ENCODE measurements at regions not wholly inside any gene's neighbourhood (a gene's known extent, or its start where the extent isn't known, plus 50 kb on each side); places are given as distances from the start of the nearest gene placed in this dataset.
"Not testable (repeated sequence)": the region's sequence is repeated elsewhere in the genome, so short reads cannot be mapped to it uniquely, and the experiment has no call there.

DNA sequence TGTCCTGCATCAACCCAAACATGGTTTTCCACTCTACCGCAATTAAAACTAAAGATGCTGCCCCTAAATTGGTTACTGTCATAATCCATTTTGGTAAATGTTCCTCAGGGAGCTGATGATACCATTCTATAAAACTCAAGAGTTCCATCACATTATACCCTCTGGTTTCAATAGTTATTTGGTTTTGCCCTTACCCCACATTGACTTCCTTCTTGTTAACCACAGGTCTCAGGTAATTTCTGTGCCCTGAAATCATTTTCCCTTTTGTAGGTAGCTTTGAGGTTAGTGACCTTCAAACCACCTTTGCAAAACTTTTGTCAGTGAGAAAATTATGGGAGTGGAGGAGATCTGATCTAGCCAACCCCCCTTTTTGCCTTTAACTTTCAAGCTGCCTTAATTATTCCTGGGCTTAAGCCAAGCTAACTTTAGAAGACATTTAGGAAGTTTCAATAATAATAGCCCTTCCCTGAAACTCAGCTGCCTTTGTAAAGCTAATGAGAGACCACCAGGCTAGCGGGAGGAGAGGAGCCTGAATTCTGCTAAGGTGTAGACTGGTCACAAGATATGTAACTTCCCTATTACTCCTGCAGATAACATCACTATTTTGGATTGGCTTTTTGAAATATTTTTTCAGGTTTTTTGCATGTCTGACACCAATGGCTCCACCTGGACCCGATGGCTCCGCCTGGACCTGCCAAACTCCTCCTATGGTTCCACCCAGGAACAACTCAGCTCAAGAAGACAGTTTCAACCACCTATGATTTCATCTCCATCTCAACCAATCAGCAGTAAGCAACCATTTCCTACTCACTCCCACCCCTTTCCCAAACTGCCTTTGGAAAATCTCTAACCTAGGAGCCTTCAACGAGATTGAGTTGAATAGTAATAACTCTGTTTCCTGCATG is 224.9 kb downstream of the HS3ST3B1 start:
- 70% methylated on average over 5 of the region's 5 CpGs for WGBS, 2 donors
- TF ChIP-seq, protein P1, sequence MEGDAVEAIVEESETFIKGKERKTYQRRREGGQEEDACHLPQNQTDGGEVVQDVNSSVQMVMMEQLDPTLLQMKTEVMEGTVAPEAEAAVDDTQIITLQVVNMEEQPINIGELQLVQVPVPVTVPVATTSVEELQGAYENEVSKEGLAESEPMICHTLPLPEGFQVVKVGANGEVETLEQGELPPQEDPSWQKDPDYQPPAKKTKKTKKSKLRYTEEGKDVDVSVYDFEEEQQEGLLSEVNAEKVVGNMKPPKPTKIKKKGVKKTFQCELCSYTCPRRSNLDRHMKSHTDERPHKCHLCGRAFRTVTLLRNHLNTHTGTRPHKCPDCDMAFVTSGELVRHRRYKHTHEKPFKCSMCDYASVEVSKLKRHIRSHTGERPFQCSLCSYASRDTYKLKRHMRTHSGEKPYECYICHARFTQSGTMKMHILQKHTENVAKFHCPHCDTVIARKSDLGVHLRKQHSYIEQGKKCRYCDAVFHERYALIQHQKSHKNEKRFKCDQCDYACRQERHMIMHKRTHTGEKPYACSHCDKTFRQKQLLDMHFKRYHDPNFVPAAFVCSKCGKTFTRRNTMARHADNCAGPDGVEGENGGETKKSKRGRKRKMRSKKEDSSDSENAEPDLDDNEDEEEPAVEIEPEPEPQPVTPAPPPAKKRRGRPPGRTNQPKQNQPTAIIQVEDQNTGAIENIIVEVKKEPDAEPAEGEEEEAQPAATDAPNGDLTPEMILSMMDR (IDR thresholded peaks at IDR 0.05), result no peak
- no peaks in the 10 kb centered on the region for H3K4me1 ChIP-seq
- intact Hi-C loops (cut with DNase I), result no loop called here
- FAIRE-seq (no peak), DNase-seq (no peak), ATAC-seq (no peak)
- H3K36me3 ChIP-seq, result no peaks in the 10 kb centered on the region
- no peak overlapping the region for H3K27ac ChIP-seq
- H3K27me3 ChIP-seq, result no peaks in the 10 kb centered on the region
- H3K9me3 ChIP-seq, result no peaks in the 10 kb centered on the region
- H3K4me3 ChIP-seq, result no peak overlapping the region

DNA sequence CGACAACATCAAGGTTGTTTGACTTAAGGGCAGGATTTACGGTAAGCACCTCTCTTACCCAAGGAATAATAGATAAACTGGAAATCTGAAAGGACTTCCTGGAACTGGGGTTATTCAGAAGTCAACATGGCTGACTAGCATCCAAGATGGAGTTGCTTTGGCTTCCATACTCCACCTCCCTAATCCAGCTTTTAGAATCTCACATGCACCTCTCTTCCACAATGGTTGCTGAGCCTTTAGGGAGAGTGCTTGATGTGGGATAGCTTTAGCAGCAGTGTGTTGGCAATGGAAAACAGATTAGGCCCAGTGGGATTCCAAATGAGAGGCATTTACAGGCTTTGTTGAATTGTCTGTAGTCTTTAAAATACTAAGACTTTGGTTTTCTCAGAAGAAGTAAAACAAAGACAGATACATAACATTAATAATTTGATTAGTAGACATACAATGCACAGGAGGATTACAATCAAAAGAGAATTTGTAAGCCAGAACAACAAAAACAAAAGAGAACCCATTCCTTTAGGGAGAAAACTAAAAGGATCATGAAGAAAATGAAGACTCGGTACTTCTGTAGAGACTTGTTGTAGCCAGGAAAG is 222.0 kb downstream of the HS3ST3B1 start:
- Histone ChIP-seq H3K4me1 (no peaks in the 10 kb centered on the region), H3K4me3 (no peak overlapping the region), H3K36me3 (no peaks in the 10 kb centered on the region), H3K9me3 (no peaks in the 10 kb centered on the region), H3K27ac (no peak overlapping the region), H3K27me3 (no peaks in the 10 kb centered on the region)
- no peak for DNase-seq
- no peak for ATAC-seq
- WGBS, 2 donors, result 50 to 52% methylated on average over 3 of the region's 3 CpGs
- intact Hi-C loops (cut with DNase I), result no loop called here
- TF ChIP-seq, protein P1 (IDR thresholded peaks at IDR 0.05), result no peak
- no peak for FAIRE-seq

DNA sequence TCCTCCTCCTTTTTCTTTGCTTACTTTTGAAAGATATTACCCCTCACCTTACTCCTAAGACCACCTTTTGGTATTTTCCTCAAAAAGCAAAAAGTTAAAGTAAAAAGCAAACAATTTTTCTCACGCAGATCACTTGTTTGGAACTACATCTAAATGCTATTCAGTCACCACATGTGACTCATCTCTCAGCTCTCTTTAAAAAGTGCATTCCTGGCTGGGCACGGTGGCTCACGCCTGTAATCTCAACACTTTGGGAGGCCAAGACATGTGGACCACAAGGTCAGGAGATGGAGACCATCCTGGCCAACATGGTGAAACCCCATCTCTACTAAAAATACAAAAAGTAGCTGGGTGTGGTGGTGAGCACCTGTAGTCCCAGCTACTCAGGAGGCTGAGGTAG is 218.0 kb downstream of the HS3ST3B1 start:
- H3K27me3 ChIP-seq; H3K9me3 ChIP-seq; H3K4me3 ChIP-seq; H3K4me1 ChIP-seq; H3K36me3 ChIP-seq; ATAC-seq; FAIRE-seq; H3K27ac ChIP-seq; intact Hi-C loops (cut with DNase I); DNase-seq: not testable (repeated sequence)
- WGBS, 2 donors, result 63 to 69% methylated on average over 3 of the region's 3 CpGs

DNA sequence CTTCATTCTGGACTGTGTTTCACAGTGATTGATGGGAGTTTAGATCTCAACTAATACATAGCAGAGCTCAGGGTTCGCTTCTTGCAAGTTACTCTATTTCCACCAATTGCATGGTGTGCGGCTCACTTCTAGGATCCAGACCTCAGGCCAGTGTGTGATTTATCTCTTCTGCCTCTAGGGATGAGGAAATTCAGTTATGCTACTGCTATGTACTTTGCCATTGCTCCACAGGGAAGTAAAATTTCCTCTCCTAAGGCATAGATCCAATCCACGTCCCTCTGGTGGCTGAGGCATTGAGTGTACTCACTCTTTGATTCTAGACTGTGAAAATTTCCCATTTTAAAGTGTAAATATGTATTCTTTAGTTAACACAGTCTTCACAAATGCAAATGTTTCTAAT is 214.1 kb downstream of the HS3ST3B1 start:
- no peak for FAIRE-seq

DNA sequence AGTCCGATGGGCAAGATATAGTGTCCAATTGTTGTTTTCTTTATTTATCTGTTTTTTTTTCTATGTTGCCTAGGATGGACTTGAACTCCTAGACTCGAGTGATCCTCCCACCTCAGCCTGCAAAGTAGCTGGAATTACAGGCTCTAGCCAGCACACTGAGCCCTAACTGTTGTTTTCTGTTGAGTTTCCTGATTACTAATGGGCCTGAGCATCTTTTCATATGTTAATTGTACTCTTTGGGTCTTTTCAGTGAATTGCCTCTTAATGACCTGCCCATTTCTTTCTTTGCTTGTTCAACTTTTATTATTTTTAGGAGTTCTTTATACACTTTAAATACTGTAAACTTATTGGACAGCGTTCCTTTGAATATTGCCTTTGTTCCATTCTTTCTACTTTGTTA is 213.0 kb downstream of the HS3ST3B1 start:
- FAIRE-seq, result no peak
- ATAC-seq, result no peak
- Histone ChIP-seq H3K4me1 (no peaks in the 10 kb centered on the region), H3K9me3 (no peaks in the 10 kb centered on the region), H3K4me3 (no peak overlapping the region), H3K36me3 (no peaks in the 10 kb centered on the region), H3K27ac (no peak overlapping the region), H3K27me3 (no peaks in the 10 kb centered on the region)
- DNase-seq, result no peak
- 64 to 69% methylated on average over 3 of the region's 3 CpGs for WGBS, 2 donors
- intact Hi-C loops (cut with DNase I), result no loop called here
- TF ChIP-seq, protein P1 (IDR thresholded peaks at IDR 0.05), result no peak

More for the DNA sequence above, 214.1 kb downstream of the HS3ST3B1 start:
- Histone ChIP-seq H3K36me3 (no peaks in the 10 kb centered on the region), H3K4me1 (no peaks in the 10 kb centered on the region), H3K27me3 (no peaks in the 10 kb centered on the region), H3K9me3 (no peaks in the 10 kb centered on the region), H3K4me3 (no peak overlapping the region), H3K27ac (no peak overlapping the region)
- DNase-seq (no peak), ATAC-seq (no peak)
- intact Hi-C loops (cut with DNase I), result no loop called here
- WGBS, 2 donors, result 69 to 78% methylated on average over 3 of the region's 3 CpGs
- TF ChIP-seq, protein P1 (IDR thresholded peaks at IDR 0.05), result no peak
